Progenitor cell of endocrine pancreas (in vitro differentiated cells): ENCODE measurements at regions not wholly inside any gene's neighbourhood (a gene's known extent, or its start where the extent isn't known, plus 50 kb on each side); places are given as distances from the start of the nearest gene placed in this dataset.

ENCODE experiments used
- DNase-seq: peaks from one replicate; pipeline ENCODE4 v3.0.0; 2021; ENCODE audit warnings: low spot score; ENCODE audit not compliant: unreplicated experiment
- H3K27ac Mint-ChIP-seq: 2 replicates; pipeline ENCODE4 v1.8.0; 2021; ENCODE audit warnings: mild to moderate bottlenecking, moderate library complexity, mixed read lengths
- H3K27me3 Mint-ChIP-seq: 2 replicates; pipeline ENCODE4 v1.8.0; 2021; ENCODE audit warnings: mixed read lengths
- H3K36me3 Mint-ChIP-seq: 2 replicates; pipeline ENCODE4 v1.8.0; 2022; ENCODE audit warnings: mixed read lengths; ENCODE audit not compliant: insufficient read depth
- H3K4me1 Mint-ChIP-seq: 2 replicates; pipeline ENCODE4 v1.8.0; 2021; ENCODE audit warnings: low read depth, mixed read lengths
- H3K4me3 Mint-ChIP-seq: 2 replicates; pipeline ENCODE4 v1.8.0; 2021; ENCODE audit warnings: low read depth, mild to moderate bottlenecking, moderate library complexity, mixed read lengths
- H3K9me3 Mint-ChIP-seq: 2 replicates; pipeline ENCODE4 v1.8.0; 2021; ENCODE audit warnings: low read depth, mixed read lengths
- CTCF ChIP-seq: fragments of 200-600 bp; sonication (generic); IDR thresholded peaks from one replicate; pipeline ENCODE4 v1.5.0; 2021; ENCODE audit warnings: antibody characterized with exemption, mild to moderate bottlenecking; ENCODE audit not compliant: unreplicated experiment

GRCh38 chr5:30663536-30663935, 530.0 kb upstream of the CDH6 start:
- H3K4me1 Mint-ChIP-seq = no peaks in the 10 kb centered on the region
- peaks cover 6% of the 10 kb centered on the region for H3K9me3 Mint-ChIP-seq
- no peak overlapping the region for H3K4me3 Mint-ChIP-seq
- H3K27me3 Mint-ChIP-seq = no peaks in the 10 kb centered on the region
- TF ChIP-seq CTCF = no peak
- H3K36me3 Mint-ChIP-seq = peaks cover 1% of the 10 kb centered on the region
- no peak for DNase-seq
- no peak overlapping the region for H3K27ac Mint-ChIP-seq

GRCh38 chr5:30662373-30662772, 531.1 kb upstream of the CDH6 start:
- Mint-ChIP-seq H3K27me3 (no peaks in the 10 kb centered on the region), H3K4me3 (no peak overlapping the region), H3K36me3 (peaks cover 1% of the 10 kb centered on the region), H3K4me1 (no peaks in the 10 kb centered on the region), H3K9me3 (peaks cover 6% of the 10 kb centered on the region), H3K27ac (no peak overlapping the region)
- TF ChIP-seq CTCF = no peak
- DNase-seq = no peak

- no peak overlapping the region for H3K27ac Mint-ChIP-seq
- TF ChIP-seq CTCF = no peak
Observed at GRCh38 chr5:30661730-30662129, 531.8 kb upstream of the CDH6 start.

GRCh38 chr5:30659417-30659816, 534.1 kb upstream of the CDH6 start:
- no peak for TF ChIP-seq CTCF
- no peak overlapping the region for H3K27ac Mint-ChIP-seq
- H3K27me3 Mint-ChIP-seq = no peaks in the 10 kb centered on the region
- H3K4me3 Mint-ChIP-seq = no peak overlapping the region
- no peak for DNase-seq
- H3K36me3 Mint-ChIP-seq = peaks cover 1% of the 10 kb centered on the region
- H3K9me3 Mint-ChIP-seq = peaks cover 6% of the 10 kb centered on the region
- no peaks in the 10 kb centered on the region for H3K4me1 Mint-ChIP-seq

More at GRCh38 chr5:30661730-30662129, 531.8 kb upstream of the CDH6 start:
- H3K4me1 Mint-ChIP-seq = no peaks in the 10 kb centered on the region
- no peaks in the 10 kb centered on the region for H3K27me3 Mint-ChIP-seq
- DNase-seq = no peak
- H3K9me3 Mint-ChIP-seq = peaks cover 6% of the 10 kb centered on the region
- H3K4me3 Mint-ChIP-seq = no peak overlapping the region
- peaks cover 1% of the 10 kb centered on the region for H3K36me3 Mint-ChIP-seq

GRCh38 chr5:30650311-30650710, 543.2 kb upstream of the CDH6 start:
- no peak overlapping the region for H3K4me3 Mint-ChIP-seq
- no peak for TF ChIP-seq CTCF
- H3K27ac Mint-ChIP-seq = no peak overlapping the region

More at GRCh38 chr5:30650311-30650710, 543.2 kb upstream of the CDH6 start:
- no peak for DNase-seq
- Mint-ChIP-seq H3K36me3 (no peaks in the 10 kb centered on the region), H3K4me1 (no peaks in the 10 kb centered on the region), H3K27me3 (no peaks in the 10 kb centered on the region), H3K9me3 (peaks cover 4% of the 10 kb centered on the region)
